Colon (tissue), 2 donors: ENCODE measurements at regions not wholly inside any gene's neighbourhood (a gene's known extent, or its start where the extent isn't known, plus 50 kb on each side); places are given as distances from the start of the nearest gene placed in this dataset.
"Not testable (repeated sequence)": the region's sequence is repeated elsewhere in the genome, so short reads cannot be mapped to it uniquely, and the experiment has no call there.

Experiments
- FAIRE-seq: peaks from 2 replicates; lab custom pipeline; 2012; peaks lifted over from hg19 to GRCh38; lab: Jason Lieb, UNC
- donor health status: control.
- donor health status: control.

DNA sequence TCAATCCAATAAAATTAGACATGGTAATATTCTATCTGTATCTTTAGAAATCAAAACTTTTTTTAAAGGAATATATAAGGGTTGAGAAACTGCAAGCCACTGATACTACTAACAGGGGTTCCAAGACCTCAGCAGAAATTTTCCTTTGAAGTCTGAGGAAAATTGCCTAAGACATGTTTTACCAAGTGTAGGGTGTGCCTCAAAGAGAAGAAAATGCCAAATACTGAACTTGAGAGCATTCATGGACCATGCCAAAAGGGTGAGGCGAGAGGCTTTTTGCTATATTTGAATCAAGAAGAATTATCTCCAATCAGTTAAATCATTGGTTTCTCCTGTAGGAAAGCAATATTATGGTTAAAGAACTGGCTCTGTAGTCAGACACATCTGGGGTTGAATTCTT, 207.9 kb upstream of the B3GALT2 start:
- no peak for FAIRE-seq

DNA sequence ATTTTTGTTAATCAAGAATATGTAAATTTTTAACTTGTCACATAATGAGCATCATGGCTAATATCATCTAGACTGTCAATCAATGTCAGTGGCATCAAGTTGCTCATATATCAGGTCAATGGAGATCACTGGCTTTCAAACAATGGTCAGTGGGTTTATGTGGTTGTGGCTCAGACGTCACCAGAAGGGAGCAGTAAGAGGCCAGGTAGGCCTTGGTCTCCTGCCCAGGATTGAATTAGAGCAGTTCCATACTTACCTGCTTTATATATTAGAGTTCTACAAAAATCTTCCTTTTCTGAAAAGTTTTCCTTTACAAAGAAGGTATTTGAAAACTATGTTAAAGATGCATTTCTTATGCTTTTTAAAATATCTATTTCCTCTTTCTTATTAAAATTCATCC, 206.3 kb upstream of the B3GALT2 start:
- FAIRE-seq: no peak

DNA sequence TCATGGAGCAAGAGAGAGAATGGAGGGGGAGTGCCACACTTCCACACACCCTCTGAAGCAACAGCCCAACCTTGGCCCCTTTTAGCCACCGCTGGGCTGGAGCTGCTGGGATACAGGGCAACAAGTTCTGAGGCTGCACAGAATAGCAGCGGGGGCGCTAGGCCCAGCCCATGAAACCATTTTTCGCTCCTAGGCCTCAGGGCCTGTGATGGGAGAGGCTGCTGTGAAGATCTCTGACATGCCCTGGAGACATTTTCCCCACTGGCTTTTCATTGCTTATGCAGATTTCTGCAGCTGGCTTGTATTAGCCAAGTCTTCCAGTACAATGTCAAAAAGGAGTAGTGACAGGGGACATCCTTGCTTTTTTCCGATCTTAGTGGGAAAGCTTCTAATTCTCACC, 202.3 kb upstream of the B3GALT2 start:
- no peak for FAIRE-seq

DNA sequence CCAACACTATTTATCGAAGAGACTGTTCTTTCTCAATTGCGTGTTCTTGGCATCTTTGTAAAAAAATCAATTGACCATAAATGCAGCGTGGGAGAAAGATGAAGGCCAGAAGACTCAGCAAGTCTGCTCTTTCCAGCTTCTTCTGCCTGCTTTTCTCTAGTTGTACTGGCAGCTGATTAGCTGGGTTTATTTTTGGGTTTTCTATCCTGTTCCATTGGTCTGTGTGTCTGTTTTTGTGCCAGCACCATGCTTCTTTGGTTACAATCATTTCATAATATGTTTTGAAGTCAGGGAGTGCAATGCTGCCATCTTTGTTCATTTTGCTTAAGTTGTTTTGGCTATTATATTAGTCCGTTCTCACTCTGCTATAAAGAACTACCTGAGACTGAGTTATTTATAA, 201.8 kb upstream of the B3GALT2 start:
- FAIRE-seq: no peak

DNA sequence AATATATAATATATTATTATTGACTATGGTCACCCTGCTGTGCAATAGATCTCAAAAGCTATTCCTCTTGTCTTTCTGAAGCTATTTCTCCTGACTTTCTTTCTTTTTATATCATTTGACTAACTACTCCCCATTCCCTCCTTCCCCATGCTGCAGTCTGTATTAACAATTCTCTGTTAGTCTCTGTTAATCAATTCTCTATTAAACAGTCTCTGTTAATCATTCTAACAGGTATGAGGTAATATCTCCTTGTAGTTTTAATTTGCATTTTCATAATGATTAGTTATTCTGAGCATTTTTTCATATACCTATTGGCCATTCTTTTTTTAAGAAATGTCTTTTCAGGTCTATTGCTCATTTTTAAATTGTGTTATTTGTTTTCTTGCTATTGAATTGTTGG, 201.0 kb upstream of the B3GALT2 start:
- no peak for FAIRE-seq

DNA sequence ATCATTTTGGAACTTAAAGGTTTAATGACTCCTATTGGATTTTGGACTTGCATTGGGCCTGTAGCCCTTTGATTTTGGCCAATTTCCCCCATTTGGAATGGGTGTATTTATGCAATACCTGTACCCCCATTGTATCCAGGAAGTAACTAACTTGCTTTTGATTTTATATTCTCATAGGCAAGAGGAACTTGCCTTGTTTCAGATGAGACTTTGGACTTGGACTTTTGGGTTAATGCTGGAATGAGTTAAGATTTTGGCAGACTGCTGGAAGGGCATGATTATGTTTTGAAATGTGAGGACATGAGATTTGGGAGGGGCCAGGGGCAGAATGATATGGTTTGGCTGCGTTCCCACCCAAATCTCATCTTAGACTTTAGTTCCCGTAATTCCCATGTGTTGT, 192.0 kb upstream of the B3GALT2 start:
- FAIRE-seq: not testable (repeated sequence)

DNA sequence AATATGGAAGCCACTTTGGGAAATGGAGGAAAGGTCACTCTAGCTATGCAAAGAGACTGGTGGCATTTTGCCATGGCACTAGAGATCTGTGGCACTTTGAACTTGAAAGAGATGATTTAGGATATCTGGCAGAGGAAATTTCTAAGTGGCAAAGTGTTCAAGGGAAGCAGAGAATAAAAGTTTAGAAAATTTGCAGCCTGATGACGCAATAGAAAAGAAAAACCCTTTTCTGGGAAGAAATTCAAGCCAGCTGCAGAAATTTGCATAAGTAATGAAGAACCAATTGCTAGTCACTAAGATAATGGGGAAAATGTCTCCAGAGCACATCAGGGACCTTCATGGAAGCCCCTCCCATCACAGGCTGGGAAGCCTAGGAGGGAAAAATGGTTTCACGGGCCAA, 191.1 kb upstream of the B3GALT2 start:
- FAIRE-seq: no peak

DNA sequence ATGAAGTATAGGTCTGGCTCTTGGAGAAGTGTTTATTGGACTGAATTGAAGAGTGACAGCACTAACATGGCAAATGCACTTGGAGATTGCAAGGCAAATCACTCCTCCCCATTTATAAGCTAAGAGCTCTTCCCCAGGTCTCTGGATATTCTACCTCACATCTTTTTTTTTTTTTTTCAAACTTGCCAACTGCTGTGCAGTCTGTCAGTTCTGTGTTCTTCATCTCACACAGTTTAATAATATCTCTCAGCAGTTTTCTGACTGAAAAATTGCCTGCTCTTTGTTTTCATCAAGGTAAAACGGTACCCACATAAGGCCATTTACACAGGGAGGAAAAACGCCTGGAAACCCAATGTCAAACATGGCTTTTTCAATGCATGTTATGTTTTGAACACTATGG, 186.1 kb upstream of the B3GALT2 start:
- no peak for FAIRE-seq

DNA sequence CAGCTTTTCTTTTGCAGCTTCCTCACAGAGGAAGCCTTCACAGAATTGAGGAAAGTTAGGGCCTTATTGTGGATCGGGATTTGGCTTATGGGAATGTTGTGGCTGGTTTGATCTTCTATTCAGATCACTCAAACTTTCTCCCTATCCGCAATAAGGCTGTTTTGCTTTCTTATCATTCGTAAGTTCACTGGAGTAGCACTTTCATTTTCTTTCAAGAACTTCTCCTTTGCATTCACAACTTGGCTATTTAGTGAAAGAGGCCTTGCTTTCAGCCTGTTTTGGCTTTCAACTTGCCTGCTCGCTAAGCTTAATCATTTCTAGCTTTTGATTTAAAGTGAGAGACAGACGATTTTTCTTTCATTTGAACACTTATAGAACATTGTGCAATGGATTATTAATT, 181.9 kb upstream of the B3GALT2 start:
- FAIRE-seq: no peak

DNA sequence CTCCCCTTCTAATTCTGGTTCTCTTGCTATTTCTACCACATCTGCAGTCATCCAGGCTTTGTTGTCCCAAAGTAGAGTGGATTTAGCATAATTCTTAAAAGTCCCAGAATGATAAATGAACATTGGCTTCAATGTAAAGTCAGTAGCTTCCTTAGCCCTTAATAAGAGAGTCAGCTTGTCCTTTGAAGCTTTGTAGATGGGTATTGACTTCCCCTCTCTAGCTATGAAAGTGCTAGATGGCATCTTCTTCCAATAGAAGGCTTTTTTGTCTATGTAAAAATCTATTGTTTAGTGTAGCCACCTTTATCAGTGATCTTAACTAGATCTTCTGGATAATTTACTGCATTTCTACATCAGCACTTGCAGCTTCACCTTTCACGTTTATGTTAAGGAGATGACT, 181.4 kb upstream of the B3GALT2 start:
- FAIRE-seq: no peak

DNA sequence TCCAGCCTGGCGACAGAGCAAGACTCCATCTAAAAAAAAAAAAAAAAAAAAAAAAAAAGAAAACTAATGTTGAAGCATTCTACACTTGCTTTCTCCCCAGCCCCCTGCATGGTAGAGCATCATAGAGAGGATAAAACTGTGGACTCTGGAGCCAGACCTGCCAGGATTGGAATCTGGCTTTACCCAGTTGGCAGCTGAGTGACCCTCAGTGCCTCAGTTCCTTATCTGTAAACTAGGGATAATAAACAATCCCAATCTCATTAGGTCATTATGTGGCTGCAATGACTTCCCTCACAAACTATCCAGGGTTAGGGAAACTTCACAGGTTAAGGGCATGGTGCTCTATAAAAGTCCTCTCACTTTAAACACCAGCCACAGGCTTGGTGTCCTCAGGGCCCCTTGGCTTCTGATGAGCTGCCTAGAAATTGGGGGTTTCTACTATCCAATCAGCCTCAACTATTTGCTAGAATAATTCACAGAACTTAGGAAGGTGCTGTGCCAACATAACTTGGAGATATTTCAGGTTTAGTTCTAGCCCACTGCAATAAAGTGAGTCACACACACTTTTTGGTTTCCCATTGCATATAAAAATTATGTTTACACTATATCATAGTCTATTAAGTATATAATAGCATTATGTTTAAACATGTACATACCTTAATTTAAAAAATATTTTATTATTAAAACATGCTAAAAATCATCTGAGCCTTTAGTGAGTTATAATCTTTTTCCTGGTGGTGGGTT, 180.5 kb upstream of the B3GALT2 start:
- FAIRE-seq: no peak

DNA sequence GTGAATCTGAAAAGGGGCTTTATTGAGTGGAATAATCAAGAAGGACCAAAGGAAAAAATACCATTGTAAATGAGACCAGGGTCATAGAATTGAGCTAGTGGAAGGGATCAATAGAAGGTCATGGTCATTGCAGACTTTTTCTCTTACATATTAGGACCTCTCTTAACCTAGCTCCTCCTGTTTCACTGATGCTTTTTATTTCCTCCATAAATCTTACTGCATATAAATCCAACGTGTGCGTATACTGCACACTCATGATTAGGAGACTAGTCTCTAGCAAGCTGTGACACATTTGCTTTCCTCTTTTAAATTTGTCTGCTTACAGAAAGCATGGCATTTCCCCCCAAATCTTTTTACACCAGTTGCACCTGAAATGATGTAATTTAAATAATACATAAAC, 179.6 kb upstream of the B3GALT2 start:
- no peak for FAIRE-seq

DNA sequence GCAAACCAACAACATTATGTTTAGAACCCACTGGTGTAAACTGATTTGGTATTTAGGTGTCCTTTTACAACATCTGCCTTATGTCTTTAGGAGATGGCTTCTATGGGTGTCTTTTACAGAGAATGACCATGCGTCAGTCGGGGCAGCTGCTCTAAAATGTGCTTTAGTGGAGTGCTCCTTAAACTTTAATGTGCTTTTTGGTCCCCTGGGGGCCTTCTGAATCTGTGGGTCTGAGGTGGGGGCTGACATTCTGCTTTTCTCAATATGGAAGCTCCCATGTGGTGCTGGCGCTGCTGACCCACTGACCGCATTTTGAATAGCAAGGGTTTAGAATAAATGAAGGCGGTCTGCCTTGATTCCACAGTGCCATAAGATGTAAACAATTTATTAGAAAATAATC, 173.2 kb upstream of the B3GALT2 start:
- FAIRE-seq: no peak

DNA sequence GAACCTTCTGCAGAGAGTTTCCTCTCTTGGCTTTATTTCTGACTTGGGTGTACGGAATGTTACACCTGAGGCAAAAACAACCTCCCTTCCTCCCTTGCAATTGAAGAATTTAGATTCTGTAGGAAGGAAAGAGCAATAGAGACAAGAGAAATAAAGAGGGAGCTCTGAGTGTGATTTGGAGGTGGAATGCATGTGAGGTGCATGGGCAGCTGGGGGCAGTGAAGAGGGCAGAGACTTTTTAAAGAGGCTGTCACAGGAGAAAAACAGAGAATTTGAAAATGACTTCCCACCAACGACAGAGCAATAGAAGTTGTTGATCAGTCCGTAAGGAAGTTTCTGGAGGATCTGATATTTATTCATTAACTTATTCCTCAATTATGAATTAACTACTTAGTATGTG, 172.0 kb upstream of the B3GALT2 start:
- no peak for FAIRE-seq

DNA sequence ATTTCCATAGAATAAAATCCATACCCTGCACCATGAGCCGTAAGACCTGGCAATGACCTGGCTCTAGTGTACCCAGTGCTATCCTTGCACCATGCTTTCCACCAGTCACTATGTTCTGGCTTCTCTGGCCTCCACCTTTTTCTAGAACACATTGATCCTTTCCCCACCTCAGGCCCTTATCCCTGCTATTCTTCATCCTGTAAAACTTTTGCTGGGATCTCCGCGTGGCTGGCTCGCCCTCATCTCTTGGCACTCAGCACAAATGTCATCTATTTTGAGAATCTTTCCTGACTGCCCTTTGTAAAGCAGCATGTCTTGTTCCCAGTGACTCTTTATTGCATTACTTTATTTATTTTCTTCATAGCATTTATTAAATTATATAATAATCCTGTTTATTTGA, 169.8 kb upstream of the B3GALT2 start:
- FAIRE-seq: no peak

DNA sequence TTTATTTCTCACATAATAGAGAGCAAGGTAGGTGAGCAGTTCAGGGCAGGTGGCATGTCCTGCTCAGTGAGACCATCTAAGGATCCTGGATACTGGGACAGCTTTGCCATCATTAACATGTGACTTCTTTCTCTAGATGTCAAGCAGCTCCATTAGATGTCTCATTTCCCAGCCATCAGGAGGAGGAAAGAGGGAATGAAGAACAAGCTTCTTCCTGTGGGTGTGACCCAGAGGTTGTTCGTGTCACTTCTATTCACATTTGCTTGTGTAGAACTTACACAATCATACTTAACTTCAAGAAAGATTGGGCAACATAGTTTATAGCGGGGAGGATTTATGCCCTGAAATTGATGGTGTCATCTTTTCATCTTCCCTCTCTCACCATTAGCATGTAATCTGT, 169.2 kb upstream of the B3GALT2 start:
- no peak for FAIRE-seq

DNA sequence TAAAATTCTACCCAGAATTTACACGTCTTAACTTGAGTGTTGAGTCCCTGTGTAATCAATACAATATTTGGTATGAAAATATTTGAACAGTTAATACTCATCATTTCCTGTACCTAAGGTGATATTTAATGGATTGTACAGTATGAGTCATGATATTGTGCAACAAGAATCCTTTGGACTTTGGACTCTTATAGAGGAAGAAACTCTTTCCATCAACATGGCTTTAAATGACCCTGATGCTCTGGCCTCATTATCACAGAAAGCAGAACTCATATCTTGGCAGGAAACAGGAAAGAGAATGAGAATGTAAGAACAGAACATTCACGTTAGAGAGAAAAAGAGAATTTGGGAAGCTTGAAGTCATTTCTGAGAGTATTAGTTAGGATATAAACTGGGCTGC, 168.8 kb upstream of the B3GALT2 start:
- peak; percentile 78 for FAIRE-seq

DNA sequence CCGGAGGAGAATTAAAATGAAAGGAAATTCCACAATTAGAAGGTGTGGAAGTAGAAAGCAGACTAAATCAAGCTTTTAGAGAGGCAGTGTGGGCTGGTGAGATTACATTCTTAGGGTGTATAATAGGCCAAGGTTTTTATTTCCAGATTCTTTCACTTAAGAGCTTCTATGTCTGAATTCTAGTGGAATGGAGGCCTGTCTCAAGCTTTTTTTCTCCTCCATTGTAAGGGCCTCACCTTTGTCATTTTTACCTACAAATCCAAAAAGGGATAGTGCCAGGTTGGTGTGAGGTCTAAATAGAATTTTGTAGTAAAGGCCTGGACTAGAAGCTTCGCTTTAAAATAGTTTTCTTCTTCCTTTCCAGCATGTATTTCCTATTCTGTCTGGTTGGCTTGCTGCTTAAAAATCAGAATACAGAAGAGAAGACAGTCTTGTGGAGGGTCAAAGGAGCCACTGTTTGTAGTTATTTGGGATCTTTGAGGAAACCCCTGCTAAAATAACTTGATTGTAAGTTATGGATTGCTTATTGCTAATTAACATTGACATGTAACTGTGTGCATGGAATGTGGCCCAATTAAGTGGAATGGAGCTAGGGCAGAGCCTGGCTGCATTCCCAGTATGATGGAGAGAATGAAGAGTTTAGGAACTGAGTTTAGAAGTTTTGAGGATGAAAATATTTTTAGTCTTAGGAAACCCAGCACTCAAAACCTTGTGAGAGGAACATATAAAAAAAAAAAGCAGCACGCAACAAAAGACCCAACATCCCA, 162.5 kb upstream of the B3GALT2 start:
- FAIRE-seq: no peak

DNA sequence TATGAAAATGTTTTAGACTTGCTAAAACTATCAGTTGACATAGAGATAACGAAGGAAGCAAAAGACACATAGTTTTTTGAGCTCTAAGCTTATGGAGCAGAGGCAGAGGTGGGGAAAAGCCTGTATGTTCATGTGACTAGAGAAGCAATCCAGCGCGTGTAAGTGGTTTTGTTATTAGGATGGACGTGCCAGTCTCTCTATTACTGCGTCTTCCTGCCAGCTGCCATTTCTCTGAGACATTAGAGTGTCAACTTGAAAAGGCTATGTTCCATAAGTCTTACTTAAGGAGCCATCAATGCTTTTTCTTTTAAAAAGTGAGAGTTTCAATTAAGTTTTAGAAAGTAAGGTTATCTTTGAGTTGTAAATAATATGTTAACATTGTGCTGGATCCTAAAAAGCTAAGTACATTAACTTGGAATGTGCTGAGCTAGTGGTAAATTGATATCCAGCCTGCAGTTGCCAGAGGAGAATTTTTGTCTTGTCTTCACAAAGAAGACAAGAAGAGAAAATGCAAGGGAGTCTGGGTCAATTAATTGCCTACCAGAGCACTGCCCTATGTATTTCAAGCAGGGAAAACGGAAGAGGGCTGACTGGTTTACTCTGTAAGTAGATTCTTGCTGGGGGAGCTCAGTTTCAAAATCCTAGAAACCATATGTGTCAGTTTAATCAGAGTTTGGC, 161.8 kb upstream of the B3GALT2 start:
- no peak for FAIRE-seq

DNA sequence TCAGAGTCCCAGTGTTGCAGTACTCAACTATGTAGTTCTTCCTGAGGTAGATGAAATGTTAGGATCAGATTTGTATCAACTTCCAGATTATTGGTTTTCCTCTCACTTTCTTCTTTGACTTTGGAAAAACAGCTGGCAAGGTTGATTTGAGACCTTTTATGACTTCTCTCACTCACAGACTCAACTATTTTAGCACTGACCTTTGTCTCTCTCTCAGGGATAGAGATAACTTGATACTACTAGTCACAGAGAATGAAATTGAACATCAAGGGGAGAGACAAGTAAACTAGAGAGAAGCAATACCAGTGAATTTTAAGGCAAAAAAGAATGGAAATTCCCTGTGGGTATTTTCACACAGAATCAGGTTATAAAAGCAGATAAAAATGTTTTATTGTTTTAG, 159.7 kb upstream of the B3GALT2 start:
- no peak for FAIRE-seq

DNA sequence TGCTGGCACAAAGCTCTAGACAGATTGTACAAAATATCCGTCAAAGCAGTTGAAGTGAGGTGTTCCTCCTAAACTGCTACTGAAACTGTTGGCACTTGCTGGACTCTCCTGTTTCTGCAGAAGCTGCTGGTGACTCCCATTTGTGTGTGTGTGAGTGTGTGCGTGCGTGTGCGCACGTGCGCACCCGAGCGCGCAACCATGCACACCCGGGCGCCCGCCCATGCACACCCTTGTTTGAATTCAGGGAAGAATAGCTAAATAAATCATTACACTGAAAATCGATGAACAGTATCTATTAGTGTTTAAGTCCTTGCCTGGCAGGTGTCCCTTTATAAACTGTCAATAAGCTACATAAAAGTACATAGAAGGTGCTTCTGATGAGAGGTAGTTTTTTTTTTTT, 156.4 kb upstream of the B3GALT2 start:
- no peak for FAIRE-seq

DNA sequence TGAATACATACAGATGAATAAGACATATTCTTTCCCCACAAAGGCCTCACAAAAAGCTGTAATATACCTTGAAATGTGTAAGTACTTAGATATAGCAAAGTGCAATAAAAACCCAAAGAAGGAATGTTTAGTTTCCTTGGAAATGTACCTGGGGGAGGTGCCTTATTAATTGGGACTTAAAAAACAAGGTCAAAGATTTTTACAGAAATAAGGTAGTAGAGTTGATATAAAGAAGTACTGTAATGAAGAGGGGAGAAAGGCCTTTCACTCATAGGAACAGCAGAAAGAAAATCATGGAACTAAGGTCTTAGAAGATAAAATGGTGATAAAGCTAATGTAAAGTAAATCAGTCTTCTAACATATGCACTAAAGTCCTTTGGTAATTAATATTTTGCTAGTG, 153.9 kb upstream of the B3GALT2 start:
- no peak for FAIRE-seq

DNA sequence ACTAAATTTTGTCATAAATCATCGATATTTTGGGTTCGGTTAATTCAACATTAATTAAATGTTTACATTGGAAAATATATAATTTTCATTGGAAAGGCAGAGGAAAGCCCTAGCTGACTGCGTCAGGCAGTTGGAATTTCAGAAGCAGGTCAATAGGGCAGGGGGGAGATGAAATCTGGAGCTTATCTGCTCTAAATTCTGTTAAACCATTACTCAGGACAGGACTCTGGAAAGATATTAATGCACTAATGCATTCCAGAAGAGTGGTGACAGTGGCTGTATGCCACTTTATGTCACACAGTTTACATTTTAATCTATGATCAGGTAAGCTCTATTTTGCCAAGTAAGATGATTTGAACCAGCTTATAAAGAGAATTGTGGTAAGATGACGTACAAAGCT, 153.0 kb upstream of the B3GALT2 start:
- no peak for FAIRE-seq
